Tibial nerve (tissue), 4 donors: ENCODE measurements at regions not wholly inside any gene's neighbourhood (a gene's known extent, or its start where the extent isn't known, plus 50 kb on each side); places are given as distances from the start of the nearest gene placed in this dataset.
"Not testable (repeated sequence)": the region's sequence is repeated elsewhere in the genome, so short reads cannot be mapped to it uniquely, and the experiment has no call there.

Experiments used
- DNase-seq, 2 donors: peaks; one replicate each; pipeline ENCODE4 v3.0.0-alpha.2; 2019; ENCODE audit warnings: low spot score in 2 of 2
- H3K27ac ChIP-seq, 4 donors: fragments of 200-600 bp; sonication (generic) in 3 of 4; one replicate each; pipeline ENCODE4 v1.5.1; 2017 to 2019; ENCODE audit warnings: mild to moderate bottlenecking in 1 of 4
- H3K27me3 ChIP-seq, 2 donors: fragments of 200-600 bp; sonication (generic) in 1 of 2; one replicate each; pipeline versions ENCODE4 v1.5.1 to v1.6.0; 2017 to 2019
- H3K36me3 ChIP-seq, 3 donors: fragments of 200-600 bp; sonication (generic); one replicate each; pipeline ENCODE4 v1.5.1; 2018 to 2019
- H3K4me1 ChIP-seq, 4 donors: fragments of 200-600 bp; sonication (generic) in 3 of 4; one replicate each; pipeline ENCODE4 v1.5.1; 2017 to 2019
- H3K4me3 ChIP-seq, 4 donors: fragments of 200-600 bp; sonication (generic) in 3 of 4; one replicate each; pipeline ENCODE4 v1.5.1; 2017 to 2019; ENCODE audit warnings: mild to moderate bottlenecking in 1 of 4, moderate library complexity in 1 of 4
- H3K9me3 ChIP-seq, 4 donors: fragments of 200-600 bp; sonication (generic) in 3 of 4; one replicate each; pipeline ENCODE4 v1.5.1; 2017 to 2019
- CTCF ChIP-seq, 5 experiments: fragments of 200-600 bp in 3 of 5; fragments of 450-650 bp in 2 of 5; sonication (generic) in 3 of 5; IDR thresholded peaks; one replicate each; pipeline ENCODE4 v1.5.1; 2016 to 2019; ENCODE audit warnings: antibody characterized with exemption in 5 of 5, mild to moderate bottlenecking in 3 of 5, moderate library complexity in 2 of 5
- EP300 ChIP-seq, 2 donors: sonication (generic); formaldehyde crosslinking; IDR thresholded peaks; one replicate each; pipeline ENCODE4 v1.6.1; 2017; ENCODE audit warnings: antibody characterized with exemption in 2 of 2, mild to moderate bottlenecking in 1 of 2
- POLR2A ChIP-seq, 2 donors: fragments of 450-650 bp; IDR thresholded peaks; one replicate each; pipeline ENCODE4 v1.6.1; 2017; ENCODE audit warnings: antibody characterized with exemption in 2 of 2, mild to moderate bottlenecking in 2 of 2, moderate library complexity in 2 of 2
- WGBS, 2 donors: methylation state at CpG; one replicate each; pipeline ENCODE4 v1.1.5; 2018; 5-methylcytosine and 5-hydroxymethylcytosine counted together

- 64 to 86% methylated on average over 3 of the region's 3 CpGs for WGBS, 2 donors
- no peaks in the 10 kb centered on the region for H3K4me1 ChIP-seq
Measured at GRCh38 chrX:108945883-108946523, 209.6 kb upstream of the IRS4 start.

GRCh38 chrX:108914791-108915190 lies 178.4 kb upstream of the IRS4 start:
- Histone ChIP-seq H3K36me3 (no peaks in the 10 kb centered on the region), H3K27ac (no peak overlapping the region), H3K27me3 (no peaks in the 10 kb centered on the region), H3K4me1 (no peaks in the 10 kb centered on the region), H3K4me3 (no peak overlapping the region), H3K9me3 (no peaks in the 10 kb centered on the region)
- no peak for DNase-seq
- TF ChIP-seq EP300 (IDR thresholded peaks at IDR 0.05) = no peak
- no peak for TF ChIP-seq CTCF (IDR thresholded peaks at IDR 0.05)
- TF ChIP-seq POLR2A (IDR thresholded peaks at IDR 0.05) = no peak

More at GRCh38 chrX:108945883-108946523, 209.6 kb upstream of the IRS4 start:
- peaks cover 0 to 3% (median 0%) of the 10 kb centered on the region in 4 donors for H3K9me3 ChIP-seq
- no peak for DNase-seq
- H3K36me3 ChIP-seq = no peaks in the 10 kb centered on the region
- TF ChIP-seq POLR2A (IDR thresholded peaks at IDR 0.05) (no peak), EP300 (IDR thresholded peaks at IDR 0.05) (no peak), CTCF (IDR thresholded peaks at IDR 0.05) (no peak)
- H3K27me3 ChIP-seq = no peaks in the 10 kb centered on the region
- no peak overlapping the region for H3K4me3 ChIP-seq
- no peak overlapping the region for H3K27ac ChIP-seq

GRCh38 chrX:108903831-108904230 lies 167.5 kb upstream of the IRS4 start:
- not testable (repeated sequence) for H3K36me3 ChIP-seq, H3K9me3 ChIP-seq, H3K4me1 ChIP-seq, H3K27me3 ChIP-seq, DNase-seq, H3K4me3 ChIP-seq, H3K27ac ChIP-seq
- 80 to 87% methylated on average over 1 to 5 of the region's 5 CpGs for WGBS, 2 donors

GRCh38 chrX:108900333-108900732 lies 164.0 kb upstream of the IRS4 start:
- TF ChIP-seq EP300 (IDR thresholded peaks at IDR 0.05) (no peak), POLR2A (IDR thresholded peaks at IDR 0.05) (no peak), CTCF (IDR thresholded peaks at IDR 0.05) (no peak)
- Histone ChIP-seq H3K9me3 (peaks cover 0 to 7% (median 0%) of the 10 kb centered on the region in 4 donors), H3K27ac (no peak overlapping the region), H3K27me3 (no peaks in the 10 kb centered on the region), H3K4me1 (no peaks in the 10 kb centered on the region), H3K36me3 (no peaks in the 10 kb centered on the region), H3K4me3 (no peak overlapping the region)
- no peak for DNase-seq
- WGBS, 2 donors = 61 to 96% methylated on average over 1 of the region's 1 CpG

- not testable (repeated sequence) for H3K36me3 ChIP-seq, DNase-seq, H3K27ac ChIP-seq, H3K4me3 ChIP-seq, H3K4me1 ChIP-seq, H3K9me3 ChIP-seq, H3K27me3 ChIP-seq
Measured at GRCh38 chrX:108896349-108896748, 160.0 kb upstream of the IRS4 start.

- DNase-seq = no peak
- H3K27ac ChIP-seq = no peak overlapping the region
- no peaks in the 10 kb centered on the region for H3K27me3 ChIP-seq
- no peaks in the 10 kb centered on the region for H3K4me1 ChIP-seq
- H3K4me3 ChIP-seq = no peak overlapping the region
- peaks cover 0 to 7% (median 0%) of the 10 kb centered on the region in 4 donors for H3K9me3 ChIP-seq
- H3K36me3 ChIP-seq = no peaks in the 10 kb centered on the region
- TF ChIP-seq CTCF (IDR thresholded peaks at IDR 0.05) (no peak), POLR2A (IDR thresholded peaks at IDR 0.05) (no peak), EP300 (IDR thresholded peaks at IDR 0.05) (no peak)
Measured at GRCh38 chrX:108892501-108892900, 156.1 kb upstream of the IRS4 start.
